GM10248 (cell line): ENCODE measurements at regions not wholly inside any gene's neighbourhood (a gene's known extent, or its start where the extent isn't known, plus 50 kb on each side); places are given as distances from the start of the nearest gene placed in this dataset.

Experiments
- CTCF ChIA-PET: fragments of 300-600 bp; sonication (Branson Sonifier 250); formaldehyde crosslinking; extraction: SDS; loops from one replicate; lab custom pipeline; 2021; ENCODE audit warnings: antibody characterized with exemption; lab: Yijun Ruan, JAX
- POLR2A ChIA-PET: fragments of 350-650 bp; sonication (Branson Sonifier 250); formaldehyde crosslinking; extraction: SDS; loops from one replicate; lab custom pipeline; 2020; ENCODE audit warnings: antibody characterized with exemption; lab: Yijun Ruan, JAX
- DNase-seq: peaks from one replicate; pipeline ENCODE4 v3.0.0; 2012; ENCODE audit errors: extremely low spot score
- TF ChIP-seq, protein P1 (sequence below): IDR thresholded peaks from 2 replicates; pipeline ENCODE4 v1.5.1; 2012; ENCODE audit warnings: mild to moderate bottlenecking, low read depth; ENCODE audit errors: extremely low read depth, missing control alignments, control extremely low read depth

DNA sequence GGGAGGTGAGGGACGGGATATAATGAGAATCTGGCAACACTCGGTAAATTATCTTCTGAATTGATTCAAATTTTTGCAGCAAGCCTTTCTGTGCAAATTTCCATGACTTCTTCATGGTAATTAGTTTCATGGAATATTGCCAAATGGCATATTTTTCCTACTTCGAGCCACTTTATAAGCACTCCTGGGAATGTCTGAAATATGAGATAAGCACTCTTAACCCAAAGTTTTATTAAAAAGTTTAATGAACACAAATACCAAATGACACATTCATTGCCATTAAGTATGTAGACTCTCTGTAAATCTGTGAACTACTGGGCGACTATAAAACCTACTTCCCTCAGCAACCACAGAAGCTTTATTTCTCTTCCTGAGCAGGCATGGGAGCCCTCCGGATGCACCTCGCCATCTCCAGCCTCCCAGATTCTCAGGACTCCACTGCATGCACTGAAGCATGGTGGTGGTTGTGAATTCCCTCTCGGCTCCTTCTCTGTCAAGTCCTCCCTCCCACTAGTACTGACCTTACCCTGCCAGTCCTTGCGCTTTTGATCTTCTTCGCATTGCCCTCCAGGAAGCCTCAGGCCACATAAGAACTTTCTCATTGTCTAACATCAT lies 154.4 kb upstream of the RPL34 start:
- ChIA-PET CTCF (no interaction called here), POLR2A (no interaction called here)
- DNase-seq: no peak
- TF ChIP-seq, protein P1, sequence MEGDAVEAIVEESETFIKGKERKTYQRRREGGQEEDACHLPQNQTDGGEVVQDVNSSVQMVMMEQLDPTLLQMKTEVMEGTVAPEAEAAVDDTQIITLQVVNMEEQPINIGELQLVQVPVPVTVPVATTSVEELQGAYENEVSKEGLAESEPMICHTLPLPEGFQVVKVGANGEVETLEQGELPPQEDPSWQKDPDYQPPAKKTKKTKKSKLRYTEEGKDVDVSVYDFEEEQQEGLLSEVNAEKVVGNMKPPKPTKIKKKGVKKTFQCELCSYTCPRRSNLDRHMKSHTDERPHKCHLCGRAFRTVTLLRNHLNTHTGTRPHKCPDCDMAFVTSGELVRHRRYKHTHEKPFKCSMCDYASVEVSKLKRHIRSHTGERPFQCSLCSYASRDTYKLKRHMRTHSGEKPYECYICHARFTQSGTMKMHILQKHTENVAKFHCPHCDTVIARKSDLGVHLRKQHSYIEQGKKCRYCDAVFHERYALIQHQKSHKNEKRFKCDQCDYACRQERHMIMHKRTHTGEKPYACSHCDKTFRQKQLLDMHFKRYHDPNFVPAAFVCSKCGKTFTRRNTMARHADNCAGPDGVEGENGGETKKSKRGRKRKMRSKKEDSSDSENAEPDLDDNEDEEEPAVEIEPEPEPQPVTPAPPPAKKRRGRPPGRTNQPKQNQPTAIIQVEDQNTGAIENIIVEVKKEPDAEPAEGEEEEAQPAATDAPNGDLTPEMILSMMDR: no peak

DNA sequence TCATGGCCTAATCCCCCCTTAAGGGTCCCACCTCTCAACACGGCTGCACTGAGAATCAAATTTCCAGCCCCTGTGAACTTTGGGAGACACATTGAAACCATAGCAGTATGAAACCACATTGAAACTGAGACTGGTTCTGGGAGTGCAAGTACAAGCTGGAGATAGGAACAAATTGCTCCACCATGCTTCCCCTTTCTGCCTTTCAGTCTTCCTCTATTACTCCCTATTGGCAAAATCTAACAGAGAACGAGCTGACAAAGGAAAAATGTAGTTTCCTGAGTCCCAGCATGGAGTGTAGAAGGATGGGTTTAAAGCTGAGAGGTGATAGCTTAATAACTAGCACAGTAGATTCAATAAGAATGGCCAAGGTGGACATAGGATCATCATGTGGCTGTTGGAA lies 161.7 kb upstream of the RPL34 start:
- CTCF ChIA-PET: no interaction called here
- TF ChIP-seq, protein P1: no peak
- POLR2A ChIA-PET: no interaction called here
- no peak for DNase-seq

DNA sequence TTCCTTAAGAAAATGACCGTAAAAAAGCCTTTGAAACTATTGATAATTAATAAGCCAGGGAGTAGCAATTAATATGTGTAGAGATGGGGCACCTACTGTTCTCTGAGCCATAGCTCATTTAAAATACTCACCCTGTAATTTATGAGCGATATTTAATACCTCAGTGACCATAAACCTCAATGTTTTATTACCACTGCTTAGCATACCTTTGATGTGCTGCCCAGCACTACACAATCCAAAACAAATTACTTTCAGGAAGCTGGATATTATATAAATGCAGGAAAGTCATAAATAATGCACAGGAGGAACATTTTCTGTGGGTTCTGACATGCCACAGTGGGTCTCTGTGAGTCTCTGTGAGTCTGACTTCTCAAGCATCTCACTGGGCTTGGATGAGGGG lies 166.1 kb upstream of the RPL34 start:
- DNase-seq: no peak
- CTCF ChIA-PET: interaction anchor here (1.9 kb wide), 1 partner anchor 12 kb away, joined by 5 read pairs; no protein-coding TSS in a partner anchor
- POLR2A ChIA-PET: no interaction called here
- TF ChIP-seq, protein P1: no peak

DNA sequence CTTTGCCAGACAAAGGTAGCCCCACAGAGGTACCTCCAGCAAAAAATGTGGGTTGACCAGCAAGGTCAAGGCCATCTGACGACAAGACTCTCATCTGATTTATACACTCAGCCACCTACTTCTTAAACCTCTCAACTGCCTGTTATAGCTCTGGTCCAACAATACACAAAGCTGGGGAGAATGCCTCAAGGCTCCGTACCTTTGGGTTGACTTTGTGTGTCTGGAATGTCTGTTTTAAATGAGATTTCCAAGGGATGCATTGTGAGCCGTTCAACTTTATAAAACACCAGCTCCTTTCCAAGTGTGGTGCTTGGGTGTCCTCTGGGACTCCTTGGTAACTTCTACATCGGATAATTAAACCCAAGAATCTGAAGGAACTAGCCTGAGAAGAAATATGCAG lies 167.0 kb upstream of the RPL34 start:
- DNase-seq: no peak
- POLR2A ChIA-PET: no interaction called here
- CTCF ChIA-PET: interaction anchor here (1.9 kb wide), 1 partner anchor 11 kb away, joined by 5 read pairs; no protein-coding TSS in a partner anchor

DNA sequence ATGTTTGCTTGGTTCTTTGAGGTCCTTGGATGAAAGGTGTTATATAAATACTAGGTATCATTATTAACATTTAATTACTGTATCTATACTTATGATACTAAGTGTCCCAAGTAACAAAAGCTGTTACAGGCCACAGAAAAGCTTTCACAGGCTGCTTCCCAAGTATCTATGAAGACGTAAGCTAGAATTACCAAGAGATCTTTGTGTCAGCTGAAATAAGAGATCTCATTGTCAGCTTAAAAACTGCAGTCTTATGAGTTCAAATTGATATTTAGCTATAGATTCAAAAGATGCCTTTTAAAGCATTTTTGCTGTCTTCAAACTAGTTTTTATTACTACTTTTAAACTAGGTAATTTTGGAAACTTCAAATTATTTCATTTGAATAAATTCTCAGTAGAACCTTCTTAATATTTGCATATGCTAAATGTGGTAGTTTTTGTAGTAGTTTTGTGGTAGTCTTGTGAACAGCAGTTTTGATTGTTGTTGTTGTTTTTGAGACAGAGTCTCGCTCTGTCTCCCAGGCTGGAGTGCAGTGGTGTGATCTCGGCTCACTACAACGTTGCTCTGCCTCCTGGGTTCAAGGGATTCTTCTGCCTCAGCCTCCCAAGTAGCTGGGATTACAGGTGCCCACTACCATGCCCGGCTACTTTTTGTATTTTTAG lies 170.0 kb upstream of the RPL34 start:
- ChIA-PET POLR2A (no interaction called here), CTCF (no interaction called here)
- TF ChIP-seq, protein P1: no peak
- DNase-seq: no peak

More for the DNA sequence above, 167.0 kb upstream of the RPL34 start:
- TF ChIP-seq, protein P1: no peak

DNA sequence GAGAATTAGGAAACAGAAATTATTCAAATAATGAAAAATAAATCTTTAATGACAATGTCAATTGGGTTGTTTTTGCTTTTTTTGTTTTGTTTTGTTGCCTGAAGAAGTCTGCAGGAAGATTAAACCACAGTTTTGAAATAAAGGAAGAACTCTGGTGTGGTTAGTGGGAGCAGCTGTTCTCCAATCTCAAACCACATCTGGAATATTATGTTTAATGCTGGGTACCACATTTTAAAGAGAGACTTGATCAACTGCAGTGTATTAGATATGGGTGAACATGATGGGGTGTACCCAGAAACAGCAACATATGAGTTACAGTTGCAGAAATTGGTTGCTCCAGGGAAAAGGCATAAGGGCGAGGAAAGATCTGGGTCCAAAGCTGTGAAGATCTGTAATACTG lies 171.2 kb upstream of the RPL34 start:
- ChIA-PET POLR2A (no interaction called here), CTCF (no interaction called here)
- TF ChIP-seq, protein P1: no peak
- no peak for DNase-seq
